ENCODE measurements at regions not wholly inside any gene's neighbourhood (a gene's known extent, or its start where the extent isn't known, plus 50 kb on each side); places are given as distances from the start of the nearest gene placed in this dataset.

- Histone ChIP-seq H3K9me3 (no peaks in the 10 kb centered on the region), H3K27me3 (no peaks in the 10 kb centered on the region), H3K4me3 (no peak overlapping the region), H3K27ac (no peak overlapping the region), H3K4me1 (peaks cover 3% of the 10 kb centered on the region in 2 donors), H3K36me3 (no peaks in the 10 kb centered on the region)
- no peak for TF ChIP-seq POLR2A (IDR thresholded peaks at IDR 0.05)
- TF ChIP-seq CTCF (IDR thresholded peaks at IDR 0.05) = no peak
- intact Hi-C loops (cut with DNase I; ENCODE audit: low total_unique reads) = no loop called here
- DNase-seq = no peak
Observed at GRCh38 chr1:234732260-234732659, 122.3 kb upstream of the IRF2BP2 start.

DNA sequence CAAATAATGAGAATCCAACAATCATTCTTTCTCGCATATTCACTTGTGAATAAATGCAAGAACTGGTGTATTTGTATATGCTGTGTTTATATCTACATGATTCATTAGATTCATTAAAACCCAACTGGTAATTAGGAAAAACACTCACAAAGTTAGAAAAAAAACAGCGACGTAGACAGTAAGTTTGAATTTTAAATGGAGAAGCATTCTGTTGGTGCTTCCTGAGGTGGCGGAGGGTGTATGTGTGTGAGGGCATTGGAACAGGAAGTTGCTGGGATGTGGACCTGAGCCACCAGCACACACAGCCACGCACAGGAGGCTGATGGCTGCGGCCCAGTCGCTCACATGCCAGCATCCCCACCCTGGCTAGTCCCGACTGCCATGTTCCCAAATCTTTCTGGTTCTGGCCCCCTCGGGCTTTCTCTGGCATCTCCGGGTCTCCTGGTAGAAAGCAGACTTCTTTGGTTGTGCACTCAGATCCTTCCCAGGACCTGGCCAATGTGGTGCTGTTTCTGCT, 121.6 kb upstream of the IRF2BP2 start:
- TF ChIP-seq CTCF (IDR thresholded peaks at IDR 0.05) (no peak), POLR2A (IDR thresholded peaks at IDR 0.05) (no peak)

GRCh38 chr1:234730770-234731568, 121.0 kb upstream of the IRF2BP2 start:
- DNase-seq = no peak
- H3K9me3 ChIP-seq = no peaks in the 10 kb centered on the region
- intact Hi-C loops (cut with DNase I; ENCODE audit: low total_unique reads) = no loop called here
- no peak overlapping the region for H3K27ac ChIP-seq
- no peaks in the 10 kb centered on the region for H3K36me3 ChIP-seq
- no peaks in the 10 kb centered on the region for H3K27me3 ChIP-seq
- H3K4me3 ChIP-seq = no peak overlapping the region
- H3K4me1 ChIP-seq = peaks cover 10 to 15% of the 10 kb centered on the region in 2 donors
- TF ChIP-seq POLR2A (IDR thresholded peaks at IDR 0.05) (no peak), CTCF (IDR thresholded peaks at IDR 0.05) (no peak)

More for the DNA sequence above, 121.6 kb upstream of the IRF2BP2 start:
- Histone ChIP-seq H3K9me3 (no peaks in the 10 kb centered on the region), H3K27me3 (no peaks in the 10 kb centered on the region), H3K4me3 (no peak overlapping the region), H3K36me3 (no peaks in the 10 kb centered on the region), H3K4me1 (peaks cover 6 to 10% of the 10 kb centered on the region in 2 donors), H3K27ac (no peak overlapping the region)
- intact Hi-C loops (cut with DNase I; ENCODE audit: low total_unique reads) = no loop called here
- no peak for DNase-seq

GRCh38 chr1:234730475-234730769, 120.4 kb upstream of the IRF2BP2 start:
- Histone ChIP-seq H3K27ac (no peak overlapping the region), H3K27me3 (no peaks in the 10 kb centered on the region), H3K4me3 (no peak overlapping the region), H3K4me1 (peaks cover 10 to 20% of the 10 kb centered on the region in 2 donors), H3K36me3 (no peaks in the 10 kb centered on the region), H3K9me3 (no peaks in the 10 kb centered on the region)
- intact Hi-C loops (cut with DNase I; ENCODE audit: low total_unique reads) = no loop called here
- TF ChIP-seq CTCF (IDR thresholded peaks at IDR 0.05) (no peak), POLR2A (IDR thresholded peaks at IDR 0.05) (no peak)
- no peak for DNase-seq

Data from uterus (tissue), 3 donors.